Ovary (tissue), 3 donors: ENCODE measurements at regions not wholly inside any gene's neighbourhood (a gene's known extent, or its start where the extent isn't known, plus 50 kb on each side); places are given as distances from the start of the nearest gene placed in this dataset.

Experiments
- CTCF ChIP-seq, 3 donors: fragments of 450-650 bp in 2 of 3; fragments of 200-600 bp in 1 of 3; IDR thresholded peaks; one replicate each; pipeline versions ENCODE4 v1.5.1 to v1.8.0; 2016 to 2022; ENCODE audit warnings: antibody characterized with exemption in 3 of 3, mild to moderate bottlenecking in 1 of 3
- EP300 ChIP-seq: sonication (generic); formaldehyde crosslinking; IDR thresholded peaks from one replicate; pipeline ENCODE4 v1.6.1; 2017; ENCODE audit warnings: antibody characterized with exemption
- POLR2A ChIP-seq: fragments of 450-650 bp; IDR thresholded peaks from one replicate; pipeline ENCODE4 v1.6.1; 2017; ENCODE audit warnings: antibody characterized with exemption, mild to moderate bottlenecking, moderate library complexity
- donor health status: DM: no; HTN: no; CAD: no.

- TF ChIP-seq CTCF (IDR thresholded peaks at IDR 0.05) = no peak
- no peak for TF ChIP-seq POLR2A
- TF ChIP-seq EP300 = no peak
Measured at GRCh38 chr21:35895598-35895997, 164.7 kb downstream of the SETD4 start.
